ENCODE measurements at regions not wholly inside any gene's neighbourhood (a gene's known extent, or its start where the extent isn't known, plus 50 kb on each side); places are given as distances from the start of the nearest gene placed in this dataset.

- no peak for ATAC-seq
- DNase-seq (ENCODE audit: extremely low read depth in 1 of 4, low spot score in 3 of 4), result no peak
- Histone ChIP-seq H3K36me3 (ENCODE audit: control insufficient read depth, insufficient read depth, low read length) (no peaks in the 10 kb centered on the region), H3K9me1 (ENCODE audit: control insufficient read depth, insufficient read depth, low read length) (no peaks in the 10 kb centered on the region), H3K27me3 (ENCODE audit: control insufficient read depth in 2 of 2, insufficient read depth in 2 of 2, low read length in 2 of 2) (peaks cover 3 to 9% of the 10 kb centered on the region in 2 experiments; a peak in 2 of 5 replicates), H3K9me3 (replicated peaks; ENCODE audit: control insufficient read depth, insufficient read depth, low read depth, low read length) (no peaks in the 10 kb centered on the region), H2AFZ (ENCODE audit: low read depth, low read length) (no peak overlapping the region), H4K20me1 (replicated peaks; ENCODE audit: control insufficient read depth, insufficient read depth, low read length) (no peaks in the 10 kb centered on the region), H3K4me1 (replicated peaks in 1 of 2; ENCODE audit: control insufficient read depth in 2 of 2, insufficient read depth in 2 of 2, low read length in 2 of 2) (no peaks in the 10 kb centered on the region), H3K9ac (ENCODE audit: insufficient read depth in 1 of 2, low read depth in 2 of 2, low read length in 2 of 2) (no peak overlapping the region), H3K4me2 (ENCODE audit: insufficient read depth, low read length) (no peak overlapping the region), H3K27ac (ENCODE audit: extremely low read depth, low read depth, low read length) (no peak overlapping the region), H3K4me3 (no peak overlapping the region), H3K79me2 (ENCODE audit: control insufficient read depth, insufficient read depth, low read length) (no peaks in the 10 kb centered on the region)
- ChIA-PET POLR2A (interaction anchor here (0.7 to 1.1 kb wide), 2 partner anchors 10 to 122 kb away, joined by 3 to 4 read pairs; no protein-coding TSS in a partner anchor), CTCF (ENCODE audit: low intra/inter-chr PET ratio) (no interaction called here)
- no peak for FAIRE-seq
- no TSS peak for BruUV-seq (replicated peaks)
- intact Hi-C loops (cut with micrococcal nuclease), result no loop called here
- in situ Hi-C loops (cut with MboI), result no loop called here
- TF ChIP-seq MAFK (IDR thresholded peaks at IDR 0.05; ENCODE audit: low read length), result no peak
- no peak for TF ChIP-seq KLF10 (CRISPR knock-in tag; IDR thresholded peaks at IDR 0.05)
- no peak for TF ChIP-seq ZFP1 (CRISPR knock-in tag; IDR thresholded peaks at IDR 0.05)
- TF ChIP-seq MEF2D (tag; conservative IDR thresholded peaks at IDR 0.05; ENCODE audit: low read depth), result peak; percentile 55; the same call in 1 of the 2 replicates
- no peak for TF ChIP-seq RFX5 (IDR thresholded peaks at IDR 0.05; ENCODE audit: low read depth, low read length)
- WGBS (ENCODE audit: insufficient coverage, low coverage, missing lambda C conversion rate), result 0% methylated on average over 7 of the region's 7 CpGs
These were observed 142.2 kb upstream of the ATXN1 start for GRCh38 chr6:16903470-16903869.

- ATAC-seq (no peak), DNase-seq (ENCODE audit: extremely low read depth in 1 of 4, low spot score in 3 of 4) (no peak), FAIRE-seq (no peak)
- in situ Hi-C loops (cut with MboI) (no loop called here), intact Hi-C loops (cut with micrococcal nuclease) (no loop called here)
- no peak overlapping the region for H3K4me2 ChIP-seq (ENCODE audit: insufficient read depth, low read length)
- peaks cover 3 to 9% of the 10 kb centered on the region in 2 experiments; a peak in 2 of 5 replicates for H3K27me3 ChIP-seq (ENCODE audit: control insufficient read depth in 2 of 2, insufficient read depth in 2 of 2, low read length in 2 of 2)
- H3K4me1 ChIP-seq (replicated peaks in 1 of 2; ENCODE audit: control insufficient read depth in 2 of 2, insufficient read depth in 2 of 2, low read length in 2 of 2), result no peaks in the 10 kb centered on the region
- ChIA-PET POLR2A (interaction anchor here (1.1 kb wide), 1 partner anchor 9 kb away, joined by 4 read pairs; no protein-coding TSS in a partner anchor), CTCF (ENCODE audit: low intra/inter-chr PET ratio) (no interaction called here)
- H3K9ac ChIP-seq (ENCODE audit: insufficient read depth in 1 of 2, low read depth in 2 of 2, low read length in 2 of 2), result no peak overlapping the region
- H3K4me3 ChIP-seq, result no peak overlapping the region
- no peaks in the 10 kb centered on the region for H3K36me3 ChIP-seq (ENCODE audit: control insufficient read depth, insufficient read depth, low read length)
- no peak overlapping the region for H3K27ac ChIP-seq (ENCODE audit: extremely low read depth, low read depth, low read length)
- H2AFZ ChIP-seq (ENCODE audit: low read depth, low read length), result no peak overlapping the region
- no TSS peak for BruUV-seq (replicated peaks)
- H4K20me1 ChIP-seq (replicated peaks; ENCODE audit: control insufficient read depth, insufficient read depth, low read length), result no peaks in the 10 kb centered on the region
- no peaks in the 10 kb centered on the region for H3K9me1 ChIP-seq (ENCODE audit: control insufficient read depth, insufficient read depth, low read length)
- no peaks in the 10 kb centered on the region for H3K9me3 ChIP-seq (replicated peaks; ENCODE audit: control insufficient read depth, insufficient read depth, low read depth, low read length)
- no peaks in the 10 kb centered on the region for H3K79me2 ChIP-seq (ENCODE audit: control insufficient read depth, insufficient read depth, low read length)
- no peak for TF ChIP-seq DDX20 (tag; IDR thresholded peaks at IDR 0.05; ENCODE audit: low read depth)
- TF ChIP-seq, protein P1, sequence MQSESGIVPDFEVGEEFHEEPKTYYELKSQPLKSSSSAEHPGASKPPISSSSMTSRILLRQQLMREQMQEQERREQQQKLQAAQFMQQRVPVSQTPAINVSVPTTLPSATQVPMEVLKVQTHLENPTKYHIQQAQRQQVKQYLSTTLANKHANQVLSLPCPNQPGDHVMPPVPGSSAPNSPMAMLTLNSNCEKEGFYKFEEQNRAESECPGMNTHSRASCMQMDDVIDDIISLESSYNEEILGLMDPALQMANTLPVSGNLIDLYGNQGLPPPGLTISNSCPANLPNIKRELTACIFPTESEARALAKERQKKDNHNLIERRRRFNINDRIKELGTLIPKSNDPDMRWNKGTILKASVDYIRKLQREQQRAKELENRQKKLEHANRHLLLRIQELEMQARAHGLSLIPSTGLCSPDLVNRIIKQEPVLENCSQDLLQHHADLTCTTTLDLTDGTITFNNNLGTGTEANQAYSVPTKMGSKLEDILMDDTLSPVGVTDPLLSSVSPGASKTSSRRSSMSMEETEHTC (IDR thresholded peaks at IDR 0.05), result no peak
- TF ChIP-seq NUFIP1 (IDR thresholded peaks at IDR 0.05; ENCODE audit: partially characterized antibody), result no peak
- TF ChIP-seq HCFC1 (IDR thresholded peaks at IDR 0.05; ENCODE audit: low read depth, low read length), result no peak
- no peak for TF ChIP-seq ZNF324 (CRISPR knock-in tag; IDR thresholded peaks at IDR 0.05)
- TF ChIP-seq HLTF (IDR thresholded peaks at IDR 0.05), result no peak
- no peak for TF ChIP-seq GTF2A2 (tag; IDR thresholded peaks at IDR 0.05)
- TF ChIP-seq, protein P2, sequence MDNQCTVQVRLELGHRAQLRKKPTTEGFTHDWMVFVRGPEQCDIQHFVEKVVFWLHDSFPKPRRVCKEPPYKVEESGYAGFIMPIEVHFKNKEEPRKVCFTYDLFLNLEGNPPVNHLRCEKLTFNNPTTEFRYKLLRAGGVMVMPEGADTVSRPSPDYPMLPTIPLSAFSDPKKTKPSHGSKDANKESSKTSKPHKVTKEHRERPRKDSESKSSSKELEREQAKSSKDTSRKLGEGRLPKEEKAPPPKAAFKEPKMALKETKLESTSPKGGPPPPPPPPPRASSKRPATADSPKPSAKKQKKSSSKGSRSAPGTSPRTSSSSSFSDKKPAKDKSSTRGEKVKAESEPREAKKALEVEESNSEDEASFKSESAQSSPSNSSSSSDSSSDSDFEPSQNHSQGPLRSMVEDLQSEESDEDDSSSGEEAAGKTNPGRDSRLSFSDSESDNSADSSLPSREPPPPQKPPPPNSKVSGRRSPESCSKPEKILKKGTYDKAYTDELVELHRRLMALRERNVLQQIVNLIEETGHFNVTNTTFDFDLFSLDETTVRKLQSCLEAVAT (IDR thresholded peaks at IDR 0.05), result no peak
- TF ChIP-seq SMAD3 (CRISPR knock-in tag; conservative IDR thresholded peaks at IDR 0.05), result no peak
- TF ChIP-seq ZBTB2 (IDR thresholded peaks at IDR 0.05), result no peak
- TF ChIP-seq PURB (CRISPR knock-in tag; IDR thresholded peaks at IDR 0.05; ENCODE audit: low read depth), result no peak
These were observed 141.2 kb upstream of the ATXN1 start for GRCh38 chr6:16902502-16902901.

Data from K562 (cell line).